WTC11 (cell line): ENCODE measurements at regions not wholly inside any gene's neighbourhood (a gene's known extent, or its start where the extent isn't known, plus 50 kb on each side); places are given as distances from the start of the nearest gene placed in this dataset.

ENCODE experiments used
- E2F1 ChIP-seq: sonication (generic); formaldehyde crosslinking; IDR thresholded peaks from 2 replicates; pipeline ENCODE4 v1.8.0; 2022; ENCODE audit warnings: mild to moderate bottlenecking, missing genetic modification reagents
- JUN ChIP-seq: sonication (generic); formaldehyde crosslinking; IDR thresholded peaks from 2 replicates; pipeline ENCODE4 v1.8.0; 2023; ENCODE audit warnings: mild to moderate bottlenecking, missing genetic modification reagents
- MYBL2 ChIP-seq: sonication (generic); formaldehyde crosslinking; IDR thresholded peaks from 2 replicates; pipeline ENCODE4 v1.8.1; 2023; ENCODE audit warnings: mild to moderate bottlenecking, moderate library complexity, missing genetic modification reagents
- NFATC4 ChIP-seq: fragments of 250-450 bp; sonication (Bioruptor Pico); IDR thresholded peaks from 2 replicates; pipeline ENCODE4 v1.9.0; 2021; ENCODE audit warnings: mild to moderate bottlenecking
- NFYB ChIP-seq: sonication (generic); formaldehyde crosslinking; conservative IDR thresholded peaks from 2 replicates; pipeline ENCODE4 v1.8.0; 2022; ENCODE audit warnings: low read depth, missing genetic modification reagents
- NR1H2 ChIP-seq: sonication (generic); formaldehyde crosslinking; IDR thresholded peaks from 2 replicates; pipeline ENCODE4 v1.9.0; 2021; ENCODE audit warnings: mild to moderate bottlenecking, moderate library complexity, missing genetic modification reagents
- OVOL2 ChIP-seq: fragments of 250-450 bp; sonication (Bioruptor Pico); IDR thresholded peaks from 2 replicates; pipeline ENCODE4 v1.9.0; 2021; ENCODE audit warnings: mild to moderate bottlenecking, borderline replicate concordance
- SMAD4 ChIP-seq: sonication (generic); formaldehyde crosslinking; IDR thresholded peaks from 2 replicates; pipeline ENCODE4 v1.8.0; 2022; ENCODE audit warnings: mild to moderate bottlenecking, missing genetic modification reagents
- SP1 ChIP-seq: sonication (generic); formaldehyde crosslinking; conservative IDR thresholded peaks from 2 replicates; pipeline ENCODE4 v1.8.1; 2022; ENCODE audit warnings: missing genetic modification reagents
- TP53 ChIP-seq: sonication (generic); formaldehyde crosslinking; IDR thresholded peaks from 2 replicates; pipeline ENCODE4 v1.8.1; 2023; ENCODE audit warnings: mild to moderate bottlenecking, missing genetic modification reagents
- TF ChIP-seq, protein P1 (sequence below): sonication (generic); formaldehyde crosslinking; IDR thresholded peaks from 2 replicates; pipeline ENCODE4 v1.8.0; 2023; ENCODE audit warnings: mild to moderate bottlenecking, missing genetic modification reagents
- TF ChIP-seq, protein P2 (sequence below): fragments of 250-450 bp; sonication (Bioruptor Pico); IDR thresholded peaks from 2 replicates; pipeline ENCODE4 v2.1.2; 2022; ENCODE audit warnings: mild to moderate bottlenecking, moderate library complexity
- TF ChIP-seq, protein P3 (sequence below): fragments of 250-450 bp; sonication (Bioruptor Pico); conservative IDR thresholded peaks from 2 replicates; pipeline ENCODE4 v1.9.0; 2021; ENCODE audit warnings: mild to moderate bottlenecking
- TF ChIP-seq, protein P4 (sequence below): sonication (generic); formaldehyde crosslinking; IDR thresholded peaks from 2 replicates; pipeline ENCODE4 v1.8.0; 2023; ENCODE audit warnings: missing genetic modification reagents
- TF ChIP-seq, protein P5 (sequence below): fragments of 200-600 bp; IDR thresholded peaks from 2 replicates; pipeline ENCODE4 v1.8.0; 2022; ENCODE audit warnings: antibody characterized with exemption
- TF ChIP-seq, protein P6 (sequence below): sonication (generic); formaldehyde crosslinking; IDR thresholded peaks from 2 replicates; pipeline ENCODE4 v1.8.1; 2023; ENCODE audit warnings: mild to moderate bottlenecking, missing genetic modification reagents
- TF ChIP-seq, protein P7 (sequence below): sonication (generic); formaldehyde crosslinking; IDR thresholded peaks from 2 replicates; pipeline ENCODE4 v1.8.1; 2022; ENCODE audit warnings: low read depth, missing genetic modification reagents, borderline replicate concordance

DNA sequence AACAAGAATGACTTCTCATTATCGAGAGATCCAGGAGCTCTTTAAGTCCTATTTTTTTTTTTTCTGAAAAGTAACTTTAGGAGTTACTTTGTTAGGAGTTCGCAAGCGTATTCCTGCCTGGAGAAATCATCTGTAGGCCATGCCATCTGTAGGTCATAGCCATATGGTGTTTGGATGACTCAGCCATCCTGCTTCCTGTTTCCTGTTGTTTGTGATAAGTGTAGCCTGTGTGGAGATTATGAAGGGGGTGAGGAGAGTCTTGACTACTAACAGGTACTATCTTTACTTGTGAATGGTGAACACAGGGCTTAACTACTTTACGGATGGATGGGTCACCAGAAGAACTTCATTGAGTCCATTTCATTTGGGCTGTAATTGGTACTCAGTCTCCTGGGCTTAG, 327.2 kb downstream of the PTPRU start (continued):
- TF ChIP-seq, protein P1, sequence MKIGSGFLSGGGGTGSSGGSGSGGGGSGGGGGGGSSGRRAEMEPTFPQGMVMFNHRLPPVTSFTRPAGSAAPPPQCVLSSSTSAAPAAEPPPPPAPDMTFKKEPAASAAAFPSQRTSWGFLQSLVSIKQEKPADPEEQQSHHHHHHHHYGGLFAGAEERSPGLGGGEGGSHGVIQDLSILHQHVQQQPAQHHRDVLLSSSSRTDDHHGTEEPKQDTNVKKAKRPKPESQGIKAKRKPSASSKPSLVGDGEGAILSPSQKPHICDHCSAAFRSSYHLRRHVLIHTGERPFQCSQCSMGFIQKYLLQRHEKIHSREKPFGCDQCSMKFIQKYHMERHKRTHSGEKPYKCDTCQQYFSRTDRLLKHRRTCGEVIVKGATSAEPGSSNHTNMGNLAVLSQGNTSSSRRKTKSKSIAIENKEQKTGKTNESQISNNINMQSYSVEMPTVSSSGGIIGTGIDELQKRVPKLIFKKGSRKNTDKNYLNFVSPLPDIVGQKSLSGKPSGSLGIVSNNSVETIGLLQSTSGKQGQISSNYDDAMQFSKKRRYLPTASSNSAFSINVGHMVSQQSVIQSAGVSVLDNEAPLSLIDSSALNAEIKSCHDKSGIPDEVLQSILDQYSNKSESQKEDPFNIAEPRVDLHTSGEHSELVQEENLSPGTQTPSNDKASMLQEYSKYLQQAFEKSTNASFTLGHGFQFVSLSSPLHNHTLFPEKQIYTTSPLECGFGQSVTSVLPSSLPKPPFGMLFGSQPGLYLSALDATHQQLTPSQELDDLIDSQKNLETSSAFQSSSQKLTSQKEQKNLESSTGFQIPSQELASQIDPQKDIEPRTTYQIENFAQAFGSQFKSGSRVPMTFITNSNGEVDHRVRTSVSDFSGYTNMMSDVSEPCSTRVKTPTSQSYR: no peak
- TF ChIP-seq JUN (CRISPR knock-in tag): no peak
- TF ChIP-seq, protein P2, sequence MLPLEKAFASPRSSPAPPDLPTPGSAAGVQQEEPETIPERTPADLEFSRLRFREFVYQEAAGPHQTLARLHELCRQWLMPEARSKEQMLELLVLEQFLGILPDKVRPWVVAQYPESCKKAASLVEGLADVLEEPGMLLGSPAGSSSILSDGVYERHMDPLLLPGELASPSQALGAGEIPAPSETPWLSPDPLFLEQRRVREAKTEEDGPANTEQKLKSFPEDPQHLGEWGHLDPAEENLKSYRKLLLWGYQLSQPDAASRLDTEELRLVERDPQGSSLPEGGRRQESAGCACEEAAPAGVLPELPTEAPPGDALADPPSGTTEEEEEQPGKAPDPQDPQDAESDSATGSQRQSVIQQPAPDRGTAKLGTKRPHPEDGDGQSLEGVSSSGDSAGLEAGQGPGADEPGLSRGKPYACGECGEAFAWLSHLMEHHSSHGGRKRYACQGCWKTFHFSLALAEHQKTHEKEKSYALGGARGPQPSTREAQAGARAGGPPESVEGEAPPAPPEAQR (CRISPR knock-in tag): no peak
- TF ChIP-seq SMAD4 (CRISPR knock-in tag): no peak
- no peak for TF ChIP-seq SP1 (CRISPR knock-in tag)
- TF ChIP-seq, protein P3, sequence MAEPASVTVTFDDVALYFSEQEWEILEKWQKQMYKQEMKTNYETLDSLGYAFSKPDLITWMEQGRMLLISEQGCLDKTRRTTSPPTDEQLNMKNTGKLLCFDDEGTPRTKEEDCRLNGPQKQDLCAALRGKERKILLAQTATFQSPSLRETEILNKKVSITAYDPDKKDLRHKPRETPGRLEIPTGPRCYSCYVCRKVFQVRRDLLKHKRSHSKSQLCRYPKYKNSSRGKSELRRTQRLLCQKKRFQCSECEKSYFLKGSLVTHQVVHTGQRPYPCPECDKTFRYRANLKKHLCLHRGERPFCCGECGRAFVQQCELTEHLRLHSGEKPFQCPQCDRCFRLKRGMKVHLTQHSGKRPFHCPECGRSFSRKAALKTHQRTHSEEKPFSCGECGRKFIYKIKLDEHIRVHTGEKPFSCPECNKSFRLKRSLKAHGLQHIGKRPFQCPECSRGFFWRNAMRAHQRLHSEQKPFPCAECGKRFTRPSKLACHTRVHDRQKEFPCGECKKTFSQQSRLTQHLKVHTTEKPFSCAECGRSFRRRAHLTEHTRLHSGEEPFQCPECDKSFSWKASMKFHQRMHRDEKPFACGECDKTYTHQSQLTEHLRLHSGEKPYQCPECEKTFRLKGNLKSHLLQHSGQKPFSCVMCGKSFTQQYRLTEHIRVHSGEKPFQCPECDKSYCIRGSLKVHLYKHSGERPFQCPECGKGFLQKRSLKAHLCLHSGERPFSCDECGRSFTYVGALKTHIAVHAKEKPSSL (CRISPR knock-in tag): no peak
- TF ChIP-seq NFYB: no peak
- TF ChIP-seq E2F1 (CRISPR knock-in tag): no peak
- no peak for TF ChIP-seq OVOL2
- no peak for TF ChIP-seq NFATC4
- TF ChIP-seq, protein P4, sequence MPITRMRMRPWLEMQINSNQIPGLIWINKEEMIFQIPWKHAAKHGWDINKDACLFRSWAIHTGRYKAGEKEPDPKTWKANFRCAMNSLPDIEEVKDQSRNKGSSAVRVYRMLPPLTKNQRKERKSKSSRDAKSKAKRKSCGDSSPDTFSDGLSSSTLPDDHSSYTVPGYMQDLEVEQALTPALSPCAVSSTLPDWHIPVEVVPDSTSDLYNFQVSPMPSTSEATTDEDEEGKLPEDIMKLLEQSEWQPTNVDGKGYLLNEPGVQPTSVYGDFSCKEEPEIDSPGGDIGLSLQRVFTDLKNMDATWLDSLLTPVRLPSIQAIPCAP (CRISPR knock-in tag): no peak
- TF ChIP-seq MYBL2 (CRISPR knock-in tag): no peak
- TF ChIP-seq TP53: no peak
- no peak for TF ChIP-seq NR1H2 (CRISPR knock-in tag)
- TF ChIP-seq, protein P5, sequence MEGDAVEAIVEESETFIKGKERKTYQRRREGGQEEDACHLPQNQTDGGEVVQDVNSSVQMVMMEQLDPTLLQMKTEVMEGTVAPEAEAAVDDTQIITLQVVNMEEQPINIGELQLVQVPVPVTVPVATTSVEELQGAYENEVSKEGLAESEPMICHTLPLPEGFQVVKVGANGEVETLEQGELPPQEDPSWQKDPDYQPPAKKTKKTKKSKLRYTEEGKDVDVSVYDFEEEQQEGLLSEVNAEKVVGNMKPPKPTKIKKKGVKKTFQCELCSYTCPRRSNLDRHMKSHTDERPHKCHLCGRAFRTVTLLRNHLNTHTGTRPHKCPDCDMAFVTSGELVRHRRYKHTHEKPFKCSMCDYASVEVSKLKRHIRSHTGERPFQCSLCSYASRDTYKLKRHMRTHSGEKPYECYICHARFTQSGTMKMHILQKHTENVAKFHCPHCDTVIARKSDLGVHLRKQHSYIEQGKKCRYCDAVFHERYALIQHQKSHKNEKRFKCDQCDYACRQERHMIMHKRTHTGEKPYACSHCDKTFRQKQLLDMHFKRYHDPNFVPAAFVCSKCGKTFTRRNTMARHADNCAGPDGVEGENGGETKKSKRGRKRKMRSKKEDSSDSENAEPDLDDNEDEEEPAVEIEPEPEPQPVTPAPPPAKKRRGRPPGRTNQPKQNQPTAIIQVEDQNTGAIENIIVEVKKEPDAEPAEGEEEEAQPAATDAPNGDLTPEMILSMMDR: no peak
- TF ChIP-seq, protein P6, sequence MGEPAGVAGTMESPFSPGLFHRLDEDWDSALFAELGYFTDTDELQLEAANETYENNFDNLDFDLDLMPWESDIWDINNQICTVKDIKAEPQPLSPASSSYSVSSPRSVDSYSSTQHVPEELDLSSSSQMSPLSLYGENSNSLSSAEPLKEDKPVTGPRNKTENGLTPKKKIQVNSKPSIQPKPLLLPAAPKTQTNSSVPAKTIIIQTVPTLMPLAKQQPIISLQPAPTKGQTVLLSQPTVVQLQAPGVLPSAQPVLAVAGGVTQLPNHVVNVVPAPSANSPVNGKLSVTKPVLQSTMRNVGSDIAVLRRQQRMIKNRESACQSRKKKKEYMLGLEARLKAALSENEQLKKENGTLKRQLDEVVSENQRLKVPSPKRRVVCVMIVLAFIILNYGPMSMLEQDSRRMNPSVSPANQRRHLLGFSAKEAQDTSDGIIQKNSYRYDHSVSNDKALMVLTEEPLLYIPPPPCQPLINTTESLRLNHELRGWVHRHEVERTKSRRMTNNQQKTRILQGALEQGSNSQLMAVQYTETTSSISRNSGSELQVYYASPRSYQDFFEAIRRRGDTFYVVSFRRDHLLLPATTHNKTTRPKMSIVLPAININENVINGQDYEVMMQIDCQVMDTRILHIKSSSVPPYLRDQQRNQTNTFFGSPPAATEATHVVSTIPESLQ: no peak
- TF ChIP-seq, protein P7, sequence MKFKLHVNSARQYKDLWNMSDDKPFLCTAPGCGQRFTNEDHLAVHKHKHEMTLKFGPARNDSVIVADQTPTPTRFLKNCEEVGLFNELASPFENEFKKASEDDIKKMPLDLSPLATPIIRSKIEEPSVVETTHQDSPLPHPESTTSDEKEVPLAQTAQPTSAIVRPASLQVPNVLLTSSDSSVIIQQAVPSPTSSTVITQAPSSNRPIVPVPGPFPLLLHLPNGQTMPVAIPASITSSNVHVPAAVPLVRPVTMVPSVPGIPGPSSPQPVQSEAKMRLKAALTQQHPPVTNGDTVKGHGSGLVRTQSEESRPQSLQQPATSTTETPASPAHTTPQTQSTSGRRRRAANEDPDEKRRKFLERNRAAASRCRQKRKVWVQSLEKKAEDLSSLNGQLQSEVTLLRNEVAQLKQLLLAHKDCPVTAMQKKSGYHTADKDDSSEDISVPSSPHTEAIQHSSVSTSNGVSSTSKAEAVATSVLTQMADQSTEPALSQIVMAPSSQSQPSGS: no peak
